Esophagus squamous epithelium (tissue), 4 donors: ENCODE measurements at regions not wholly inside any gene's neighbourhood (a gene's known extent, or its start where the extent isn't known, plus 50 kb on each side); places are given as distances from the start of the nearest gene placed in this dataset.

ENCODE experiments used
- POLR2A ChIP-seq, 4 donors: fragments of 450-650 bp; IDR thresholded peaks; one replicate each; pipeline ENCODE4 v1.6.1; 2017; ENCODE audit warnings: antibody characterized with exemption in 4 of 4, mild to moderate bottlenecking in 4 of 4, moderate library complexity in 3 of 4
- TF ChIP-seq, protein P1 (sequence below), 6 experiments: fragments of 450-650 bp in 4 of 6; fragments of 200-600 bp in 2 of 6; sonication (generic) in 2 of 6; IDR thresholded peaks; one replicate each; pipeline ENCODE4 v1.5.1; 2016 to 2019; ENCODE audit warnings: antibody characterized with exemption in 6 of 6, mild to moderate bottlenecking in 4 of 6, moderate library complexity in 4 of 6

GRCh38 chr9:11347437-11347836, 734.6 kb upstream of the PTPRD start:
- TF ChIP-seq, protein P1, sequence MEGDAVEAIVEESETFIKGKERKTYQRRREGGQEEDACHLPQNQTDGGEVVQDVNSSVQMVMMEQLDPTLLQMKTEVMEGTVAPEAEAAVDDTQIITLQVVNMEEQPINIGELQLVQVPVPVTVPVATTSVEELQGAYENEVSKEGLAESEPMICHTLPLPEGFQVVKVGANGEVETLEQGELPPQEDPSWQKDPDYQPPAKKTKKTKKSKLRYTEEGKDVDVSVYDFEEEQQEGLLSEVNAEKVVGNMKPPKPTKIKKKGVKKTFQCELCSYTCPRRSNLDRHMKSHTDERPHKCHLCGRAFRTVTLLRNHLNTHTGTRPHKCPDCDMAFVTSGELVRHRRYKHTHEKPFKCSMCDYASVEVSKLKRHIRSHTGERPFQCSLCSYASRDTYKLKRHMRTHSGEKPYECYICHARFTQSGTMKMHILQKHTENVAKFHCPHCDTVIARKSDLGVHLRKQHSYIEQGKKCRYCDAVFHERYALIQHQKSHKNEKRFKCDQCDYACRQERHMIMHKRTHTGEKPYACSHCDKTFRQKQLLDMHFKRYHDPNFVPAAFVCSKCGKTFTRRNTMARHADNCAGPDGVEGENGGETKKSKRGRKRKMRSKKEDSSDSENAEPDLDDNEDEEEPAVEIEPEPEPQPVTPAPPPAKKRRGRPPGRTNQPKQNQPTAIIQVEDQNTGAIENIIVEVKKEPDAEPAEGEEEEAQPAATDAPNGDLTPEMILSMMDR (IDR thresholded peaks at IDR 0.05) = no peak
- no peak for TF ChIP-seq POLR2A (IDR thresholded peaks at IDR 0.05)
